Activated CD4-positive, alpha-beta T cell treated with anti-CD3 and anti-CD28 coated beads, Interleukin-2, Interleukin-6, amounts not matched to agents 100 ng/mL and 50 ng/mL, durations not matched to agents 16 hours and 8 hours (primary cell): ENCODE measurements at regions not wholly inside any gene's neighbourhood (a gene's known extent, or its start where the extent isn't known, plus 50 kb on each side); places are given as distances from the start of the nearest gene placed in this dataset.

ENCODE experiments used
- DNase-seq: peaks from one replicate; pipeline ENCODE4 v3.0.0-alpha.2; 2020

DNA sequence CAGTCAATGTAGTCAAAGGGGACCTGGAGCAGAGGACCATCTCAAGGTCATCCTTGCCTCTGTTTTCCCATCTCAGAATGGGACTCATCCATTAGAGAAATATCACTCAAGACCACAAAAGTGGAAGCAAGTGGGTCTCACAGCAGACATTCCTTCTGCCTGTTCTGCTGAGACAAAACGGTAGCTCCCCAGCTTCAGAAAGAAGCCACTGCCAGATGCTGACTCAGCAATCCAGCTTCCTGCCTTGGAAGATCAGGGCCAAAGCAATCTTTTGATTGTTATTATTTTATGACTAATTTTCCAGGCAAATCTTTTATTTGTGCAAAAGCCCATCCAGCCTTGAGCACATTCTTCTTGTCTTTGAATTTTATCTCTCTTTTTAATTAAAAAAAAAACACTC lies 86.8 kb downstream of the CCT6B start:
- DNase-seq, result no peak

GRCh38 chr17:34872640-34873039 lies 88.6 kb downstream of the CCT6B start:
- DNase-seq, result no peak

DNA sequence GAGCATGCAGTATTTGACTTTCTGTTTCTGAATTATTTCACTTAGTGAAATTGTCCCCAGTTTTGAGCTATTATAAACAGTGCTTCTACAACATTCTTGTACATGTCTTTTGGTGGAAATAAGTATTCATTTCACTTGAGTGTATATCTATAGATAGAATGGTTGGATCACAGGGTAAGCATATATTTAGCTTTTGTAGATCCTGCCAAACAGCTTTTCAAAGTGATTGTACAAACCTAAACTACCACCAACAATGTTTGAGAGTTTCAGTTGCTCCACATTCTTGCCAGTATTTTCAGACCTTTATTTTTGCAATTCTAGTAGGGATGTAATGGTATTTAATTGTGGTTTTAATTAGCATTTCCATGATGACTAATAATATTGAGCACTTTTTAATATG lies 91.6 kb downstream of the CCT6B start:
- no peak for DNase-seq

GRCh38 chr17:34865716-34866115 lies 95.5 kb downstream of the CCT6B start:
- DNase-seq, result no peak

- no peak for DNase-seq
Measured at GRCh38 chr17:34862384-34862783, 98.9 kb downstream of the CCT6B start.

- DNase-seq, result no peak
Measured at GRCh38 chr17:34861864-34862263, 99.4 kb downstream of the CCT6B start.

DNA sequence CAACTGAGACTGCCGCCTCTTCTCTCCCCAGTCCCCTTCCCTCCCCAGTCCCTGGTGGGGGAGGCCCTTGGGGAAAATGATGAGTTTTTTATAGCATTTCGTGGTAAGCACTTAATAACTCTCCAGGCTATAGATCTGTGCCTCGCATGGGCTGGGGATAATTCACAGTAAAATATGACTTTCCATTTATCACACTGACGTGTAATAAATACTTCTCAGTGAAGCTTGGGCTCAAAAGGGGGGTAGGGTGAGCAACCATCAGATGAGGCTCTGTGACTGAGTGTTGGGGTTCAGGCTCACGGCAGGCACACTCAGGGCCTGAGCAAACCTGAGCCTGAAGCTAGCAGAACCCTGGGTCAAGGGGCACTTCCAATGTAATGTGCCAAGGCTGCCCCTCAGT lies 101.6 kb downstream of the CCT6B start:
- peak; percentile 7 for DNase-seq

- DNase-seq, result peak; percentile 55
Measured at GRCh38 chr17:34858591-34859565, 102.4 kb downstream of the CCT6B start.

- no peak for DNase-seq
Measured at GRCh38 chr17:34853924-34854323, 107.3 kb downstream of the CCT6B start.

- DNase-seq, result no peak
Measured at GRCh38 chr17:34852614-34853013, 108.6 kb downstream of the CCT6B start.

DNA sequence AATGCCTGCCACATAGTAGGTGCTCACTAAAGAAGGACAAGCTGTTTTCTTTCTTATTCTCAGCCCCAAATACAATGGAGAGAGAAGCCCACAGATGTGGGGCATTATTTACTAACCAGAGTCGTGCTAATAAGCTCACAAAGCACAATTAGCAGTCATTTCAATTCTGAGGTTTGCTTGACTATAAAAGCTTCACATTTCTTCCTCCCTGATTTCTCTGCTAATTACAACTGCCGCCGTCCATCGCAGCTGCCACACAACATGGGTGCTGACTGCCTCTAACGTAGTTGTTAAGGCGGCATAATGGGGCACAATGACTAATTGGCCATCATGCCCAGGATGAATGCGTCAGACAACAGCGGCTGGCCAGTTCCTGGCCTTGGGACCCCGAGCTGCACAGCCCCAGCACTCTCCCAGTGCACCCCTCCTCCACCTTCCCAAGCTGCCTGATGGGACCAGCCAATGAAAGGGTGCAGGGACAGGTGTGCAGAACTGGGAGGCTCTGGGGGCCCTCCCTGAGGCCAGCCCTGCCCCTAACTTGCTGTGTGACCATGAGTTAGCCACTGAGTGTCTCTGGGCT lies 109.2 kb downstream of the CCT6B start:
- DNase-seq, result no peak

DNA sequence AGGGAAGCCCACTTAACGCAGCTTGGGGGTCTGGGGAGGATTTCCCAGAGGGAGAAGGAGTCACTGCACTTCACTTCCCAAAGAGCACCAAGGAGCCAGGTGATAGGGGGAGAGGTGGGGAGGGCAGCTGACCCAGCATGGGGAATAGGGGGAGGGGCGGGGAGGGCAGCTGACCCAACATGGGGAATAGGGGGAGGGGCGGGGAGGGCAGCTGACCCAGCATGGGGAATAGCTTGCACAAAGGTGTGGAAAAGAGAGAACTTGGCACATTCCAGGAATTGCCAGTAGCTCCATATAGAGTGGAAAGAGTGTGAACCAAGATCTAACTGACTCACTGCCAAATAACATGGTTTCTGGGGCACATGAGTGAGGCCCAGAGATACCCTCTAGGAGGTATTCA lies 110.3 kb downstream of the CCT6B start:
- no peak for DNase-seq

DNA sequence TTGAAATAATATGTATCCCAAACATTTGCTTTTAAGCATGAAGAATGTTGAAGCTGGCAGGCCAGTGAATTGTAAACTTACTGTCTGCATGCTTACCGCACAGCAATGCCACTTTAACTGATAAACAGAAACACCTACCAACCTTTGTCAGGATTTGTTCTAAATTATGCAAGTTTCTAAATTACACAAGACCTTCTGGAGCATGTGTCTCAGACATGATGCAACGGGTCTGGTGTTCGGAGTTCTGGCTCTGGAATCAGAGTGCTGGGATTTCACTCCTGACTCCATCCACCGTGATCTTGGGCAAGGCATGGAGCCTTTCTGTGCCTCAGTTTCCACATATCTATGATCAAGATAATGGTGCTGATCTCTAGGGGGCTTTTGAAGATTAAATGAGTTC lies 111.2 kb downstream of the CCT6B start:
- no peak for DNase-seq

DNA sequence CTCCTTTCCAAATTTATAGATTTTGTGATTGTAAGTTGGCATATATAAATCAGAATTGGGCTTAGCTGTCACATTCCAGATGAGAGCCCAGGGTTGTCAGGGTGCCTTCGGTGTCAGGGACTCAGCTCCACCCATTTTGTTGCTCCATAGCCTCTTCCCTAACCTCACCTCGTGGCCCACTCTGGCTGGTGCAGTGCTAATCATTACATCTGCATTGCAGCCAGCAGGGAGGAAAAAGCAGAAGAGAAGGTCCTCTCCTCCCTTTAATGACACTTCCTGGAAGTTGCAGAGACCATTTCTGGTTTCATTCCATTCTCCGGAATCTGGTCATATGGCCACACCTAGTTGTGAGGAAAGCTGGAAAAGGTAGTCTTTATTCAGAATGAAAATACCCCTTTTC lies 113.3 kb downstream of the CCT6B start:
- DNase-seq, result no peak

GRCh38 chr17:34845296-34845695 lies 116.0 kb downstream of the CCT6B start:
- DNase-seq, result no peak

- DNase-seq, result no peak
Measured at GRCh38 chr17:34843682-34844081, 117.6 kb downstream of the CCT6B start.

DNA sequence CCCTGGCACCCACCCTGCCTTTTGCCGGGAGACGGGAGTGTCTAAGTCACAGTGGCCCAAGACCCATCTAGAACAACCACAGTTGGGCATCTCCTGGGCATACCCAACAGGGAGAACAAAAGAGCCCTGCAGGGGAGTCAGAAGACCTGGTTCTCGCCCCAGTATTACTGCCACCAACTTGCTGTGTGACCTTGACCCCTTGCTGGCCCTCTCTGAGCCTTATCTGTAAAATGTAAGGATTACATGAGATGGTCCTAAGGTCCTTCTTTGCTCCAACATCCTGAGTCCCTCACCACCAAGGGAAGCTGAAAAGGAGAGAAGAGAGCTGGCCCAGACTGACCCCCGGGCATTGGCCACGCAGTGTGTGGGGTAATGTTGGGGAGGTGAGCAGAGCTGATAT lies 119.0 kb downstream of the CCT6B start:
- no peak for DNase-seq

- no peak for DNase-seq
Measured at GRCh38 chr17:34841467-34841866, 119.8 kb downstream of the CCT6B start.

DNA sequence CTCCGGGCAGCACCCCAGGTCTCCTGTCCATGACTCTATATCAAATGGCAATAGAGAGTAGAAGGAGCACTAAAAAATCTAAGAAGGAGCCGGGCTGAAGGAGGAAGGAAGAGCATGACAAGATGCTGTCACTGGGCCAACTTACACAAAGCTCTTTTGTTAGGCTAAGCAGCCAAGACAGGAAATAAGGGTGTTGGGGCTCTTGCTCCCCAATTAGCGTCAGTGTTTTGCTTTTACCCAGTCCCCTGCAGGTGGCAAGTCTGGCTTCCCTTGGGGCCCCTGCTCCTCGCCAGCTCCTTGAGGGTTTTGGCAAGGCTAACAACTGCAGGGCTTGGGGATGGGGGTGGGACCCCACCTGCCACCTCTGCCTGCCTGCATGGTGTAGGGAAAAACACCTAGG lies 120.5 kb downstream of the CCT6B start:
- DNase-seq, result no peak

GRCh38 chr17:34837876-34838478 lies 123.3 kb downstream of the CCT6B start:
- no peak for DNase-seq

- DNase-seq, result no peak
Measured at GRCh38 chr17:34832376-34832775, 128.9 kb downstream of the CCT6B start.

DNA sequence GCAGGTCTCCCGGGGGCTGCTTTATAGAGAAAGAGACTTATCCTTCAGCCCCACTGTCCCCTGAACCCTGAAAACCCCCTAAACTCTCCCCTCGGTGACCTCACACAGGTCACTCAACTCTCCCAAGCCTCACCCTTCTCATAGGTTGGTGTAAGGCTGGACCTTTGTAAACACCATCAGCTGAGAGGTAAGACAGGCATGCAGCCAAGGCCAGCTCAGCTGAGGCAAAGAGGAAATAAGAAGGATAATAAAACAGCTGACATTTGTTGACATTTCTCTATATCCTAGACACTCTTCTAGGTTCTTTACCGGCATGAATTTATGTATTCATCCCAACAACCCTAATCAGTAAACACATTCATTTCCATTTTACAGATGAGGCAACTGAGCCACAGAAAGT lies 134.3 kb downstream of the CCT6B start:
- no peak for DNase-seq

DNA sequence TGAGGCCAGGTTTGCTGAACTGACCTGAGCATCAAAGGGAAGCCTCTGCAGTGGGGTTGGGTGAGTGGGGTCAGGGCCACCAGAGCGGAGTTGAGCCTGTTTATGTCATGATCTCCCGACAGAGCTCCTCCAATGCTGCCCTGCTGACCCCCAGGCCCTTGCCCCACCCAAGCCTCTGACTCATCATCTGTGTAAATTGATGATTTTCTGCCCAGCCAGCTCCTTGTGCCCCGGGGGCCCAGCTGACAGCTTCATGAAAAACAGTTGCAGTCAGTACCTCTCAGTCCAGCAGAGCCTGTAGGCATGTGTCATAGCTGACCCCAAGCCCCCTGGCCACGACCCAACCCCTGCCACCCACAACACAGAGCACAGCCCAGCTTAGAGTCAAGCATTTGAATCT lies 134.9 kb downstream of the CCT6B start:
- DNase-seq, result no peak

- no peak for DNase-seq
Measured at GRCh38 chr17:34825884-34826283, 135.4 kb downstream of the CCT6B start.
